RKO (cell line): ENCODE measurements at regions not wholly inside any gene's neighbourhood (a gene's known extent, or its start where the extent isn't known, plus 50 kb on each side); places are given as distances from the start of the nearest gene placed in this dataset.
"Not testable (repeated sequence)": the region's sequence is repeated elsewhere in the genome, so short reads cannot be mapped to it uniquely, and the experiment has no call there.

Source experiments
- DNase-seq: peaks from one replicate; pipeline ENCODE4 v3.0.0-alpha.2; 2016; ENCODE audit warnings: low spot score

- no peak for DNase-seq
Observed at GRCh38 chr2:193462411-193462810, 1267.7 kb upstream of the TMEFF2 start.

DNA sequence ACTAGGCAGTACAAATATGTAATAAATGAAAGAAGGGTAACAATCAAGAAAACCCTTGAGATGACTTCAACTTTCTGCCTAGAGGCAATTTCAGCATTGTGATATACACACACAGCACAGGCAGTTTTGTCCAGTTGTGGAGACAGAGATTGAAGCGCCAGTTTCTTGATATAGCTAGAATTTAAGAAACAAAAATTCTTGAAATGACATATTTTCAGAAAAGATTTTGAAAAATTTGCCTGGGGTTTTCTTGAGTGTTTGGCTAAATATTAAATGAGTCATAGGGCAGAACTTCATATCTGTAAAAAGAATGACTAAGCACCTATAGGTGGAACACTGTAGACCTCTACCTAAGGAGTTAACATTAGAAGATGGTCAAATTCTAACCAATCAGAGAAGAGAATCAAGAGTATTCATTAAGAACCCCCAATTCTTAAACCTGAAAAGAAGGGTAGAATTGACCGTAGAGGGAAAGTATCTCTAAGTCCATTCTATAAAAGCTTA, 1266.8 kb upstream of the TMEFF2 start:
- no peak for DNase-seq

- DNase-seq = no peak
Observed at GRCh38 chr2:193446967-193447366, 1252.2 kb upstream of the TMEFF2 start.

GRCh38 chr2:193442293-193442692, 1247.6 kb upstream of the TMEFF2 start:
- no peak for DNase-seq

- DNase-seq = no peak
Observed at GRCh38 chr2:193428336-193428818, 1233.6 kb upstream of the TMEFF2 start.

DNA sequence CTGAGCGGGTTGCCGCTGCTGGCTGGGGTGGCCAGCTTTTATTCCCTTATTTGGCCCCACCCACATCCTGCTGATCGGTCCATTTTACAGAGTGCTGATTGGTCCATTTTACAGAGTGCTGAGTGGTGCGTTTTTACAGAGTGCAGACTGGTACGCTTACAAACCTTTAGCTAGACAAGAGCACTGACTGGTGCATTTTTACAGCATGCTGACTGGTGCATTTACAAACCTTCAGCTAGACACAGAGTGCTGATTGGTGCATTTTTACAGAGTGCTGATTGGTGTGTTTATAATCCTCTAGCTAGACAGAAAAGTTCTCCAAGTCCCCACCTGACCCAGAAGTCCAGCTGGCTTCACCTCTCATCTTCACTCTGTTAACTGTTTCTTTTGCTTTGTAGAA, 1217.6 kb upstream of the TMEFF2 start:
- DNase-seq = not testable (repeated sequence)

- DNase-seq = no peak
Observed at GRCh38 chr2:193409951-193410350, 1215.2 kb upstream of the TMEFF2 start.

DNA sequence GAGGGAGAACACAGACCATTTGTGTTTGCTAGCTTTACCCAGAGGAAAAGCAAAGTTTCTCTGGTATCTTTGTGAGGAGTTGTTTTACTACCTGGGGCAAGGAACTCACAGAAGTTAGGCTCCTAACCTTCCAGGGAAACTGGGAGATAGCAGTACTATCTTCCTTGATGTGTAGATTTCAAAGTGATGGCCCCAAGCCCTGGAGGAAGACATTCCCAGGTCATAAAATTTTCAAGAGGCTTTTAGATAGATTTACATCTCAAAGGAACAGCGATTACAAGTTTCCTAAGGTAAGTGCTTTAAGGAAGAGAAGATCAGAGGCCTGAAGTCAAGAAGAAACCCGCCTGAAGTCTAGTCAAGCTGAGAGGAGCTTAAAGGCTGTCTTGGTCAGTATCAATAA, 1187.8 kb upstream of the TMEFF2 start:
- DNase-seq = no peak

- DNase-seq = no peak
Observed at GRCh38 chr2:193377789-193378188, 1183.1 kb upstream of the TMEFF2 start.

GRCh38 chr2:193373120-193373519, 1178.4 kb upstream of the TMEFF2 start:
- DNase-seq = no peak

GRCh38 chr2:193371200-193371599, 1176.5 kb upstream of the TMEFF2 start:
- DNase-seq = no peak

- no peak for DNase-seq
Observed at GRCh38 chr2:193368615-193369014, 1173.9 kb upstream of the TMEFF2 start.

DNA sequence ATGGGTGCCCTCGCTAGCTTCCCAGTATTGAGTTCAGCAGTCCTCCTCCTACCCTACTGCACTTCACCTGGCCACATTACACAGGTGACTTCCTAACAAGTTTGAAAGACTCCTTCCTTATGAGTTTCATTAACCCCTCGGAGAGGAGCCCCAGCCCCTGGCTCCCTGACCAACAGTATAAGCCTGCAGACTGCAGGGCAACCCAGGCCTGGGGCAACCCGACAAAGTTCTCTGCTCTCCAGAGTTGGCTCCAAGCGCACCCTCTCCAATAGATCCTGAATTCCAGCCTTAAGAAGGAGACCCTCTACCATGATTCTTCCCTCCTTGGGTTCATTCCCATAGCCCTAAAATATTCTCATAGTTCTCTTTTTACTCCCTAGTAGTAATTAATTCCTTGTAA, 1162.8 kb upstream of the TMEFF2 start:
- DNase-seq = no peak

DNA sequence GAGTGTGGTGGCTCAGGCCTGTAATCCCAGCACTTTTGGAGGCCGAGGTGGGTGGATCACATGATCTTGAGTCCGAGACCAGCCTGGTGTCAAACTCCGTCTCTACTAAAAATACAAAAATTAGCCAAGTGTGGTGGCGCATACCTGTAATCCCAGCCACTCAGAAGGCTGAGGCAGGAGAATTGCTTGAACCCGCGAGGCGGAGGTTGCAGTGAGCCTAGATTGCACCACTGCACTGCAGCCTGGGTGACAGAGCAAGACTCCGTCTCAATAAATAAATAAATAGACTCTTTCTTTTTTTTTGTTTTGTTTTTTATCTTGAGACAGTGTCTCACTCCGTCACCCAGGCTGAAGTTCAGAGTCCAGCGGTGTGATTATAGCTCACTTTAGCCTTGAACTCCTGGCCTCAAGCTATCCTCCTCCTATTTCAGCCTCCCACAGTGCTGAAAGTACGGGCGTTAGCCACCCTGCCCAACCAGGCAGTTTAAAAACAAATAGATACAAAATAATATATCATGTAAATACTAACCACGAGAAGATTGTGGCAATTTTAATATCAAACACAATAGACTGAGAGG, 1158.0 kb upstream of the TMEFF2 start:
- not testable (repeated sequence) for DNase-seq

- no peak for DNase-seq
Observed at GRCh38 chr2:193350509-193350908, 1155.8 kb upstream of the TMEFF2 start.

- DNase-seq = no peak
Observed at GRCh38 chr2:193349642-193350041, 1154.9 kb upstream of the TMEFF2 start.

DNA sequence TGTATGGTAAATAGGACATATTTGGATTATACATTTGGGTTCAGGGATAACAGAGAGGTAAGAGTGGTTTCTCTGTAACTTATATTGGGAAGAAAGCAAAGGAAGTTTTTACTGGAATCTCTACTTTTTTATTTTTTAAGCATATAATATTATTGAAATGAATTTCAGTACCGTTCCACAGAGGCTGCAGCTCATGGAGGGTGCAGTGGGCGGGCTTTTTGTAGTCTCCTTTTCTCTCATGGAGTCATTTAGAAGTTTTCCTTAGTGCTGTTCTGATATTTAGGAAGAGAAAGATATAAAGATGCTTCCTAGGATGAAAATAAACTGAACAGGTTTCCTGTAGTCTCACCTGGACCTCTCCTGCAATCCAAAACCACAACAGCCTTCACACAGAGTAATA, 1153.3 kb upstream of the TMEFF2 start:
- DNase-seq = no peak

- DNase-seq = no peak
Observed at GRCh38 chr2:193336781-193337180, 1142.0 kb upstream of the TMEFF2 start.

- DNase-seq = no peak
Observed at GRCh38 chr2:193334401-193334800, 1139.7 kb upstream of the TMEFF2 start.

GRCh38 chr2:193333539-193333938, 1138.8 kb upstream of the TMEFF2 start:
- no peak for DNase-seq

DNA sequence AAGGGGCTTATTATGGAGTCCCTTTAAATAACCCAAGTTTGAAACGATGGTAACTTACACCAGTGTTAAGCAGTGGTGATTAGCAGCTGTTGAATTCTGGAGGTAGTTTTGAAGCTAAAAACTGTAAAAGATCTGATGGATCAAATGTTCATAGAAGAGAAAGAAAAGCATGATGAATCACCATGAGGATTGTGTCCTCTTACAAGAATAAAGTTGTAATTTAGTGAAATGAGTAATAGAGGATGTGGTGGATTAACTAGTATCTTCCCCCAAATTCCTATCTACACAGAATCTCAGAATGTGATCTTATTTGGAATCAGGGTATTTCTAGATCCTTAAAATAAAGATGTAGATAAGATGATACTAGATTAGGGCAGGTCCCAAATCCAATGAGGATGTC, 1138.2 kb upstream of the TMEFF2 start:
- no peak for DNase-seq

DNA sequence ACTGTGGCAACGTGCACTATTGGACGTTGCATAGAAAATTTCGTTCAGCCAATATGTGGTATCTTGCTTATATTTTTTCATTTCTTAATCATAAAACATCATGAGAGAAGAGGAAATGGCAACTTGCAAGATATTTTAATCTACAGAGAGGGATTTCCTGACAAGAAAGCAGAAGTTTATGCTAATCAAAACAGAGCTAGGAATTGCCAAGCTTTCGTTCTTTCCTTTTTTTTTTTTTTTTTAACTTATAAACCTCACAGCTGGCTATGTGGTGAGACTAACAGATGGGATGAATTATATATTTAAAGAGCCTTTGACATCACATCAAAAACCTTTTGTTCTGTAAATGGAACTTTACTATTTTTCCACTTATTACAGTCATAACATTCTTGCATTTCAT, 1136.9 kb upstream of the TMEFF2 start:
- DNase-seq = no peak

DNA sequence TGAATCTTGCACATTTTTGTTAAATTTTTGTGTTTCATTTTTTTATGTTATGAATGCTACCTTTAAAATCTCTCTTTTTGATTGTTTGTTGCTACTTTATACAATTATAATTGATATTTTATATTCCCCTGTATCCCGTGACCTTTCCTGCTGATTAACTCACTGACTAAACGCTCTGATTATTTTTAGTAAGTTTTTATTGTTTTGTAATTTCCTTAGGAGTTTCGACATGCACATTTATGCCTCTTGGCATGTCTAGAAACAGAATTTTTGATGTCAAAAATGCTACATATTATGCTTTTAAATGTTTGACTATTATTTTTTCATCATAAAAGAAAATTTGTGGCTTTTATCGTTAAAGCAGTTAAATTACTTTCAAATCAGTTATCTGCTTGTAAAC, 1131.6 kb upstream of the TMEFF2 start:
- DNase-seq = no peak

- no peak for DNase-seq
Observed at GRCh38 chr2:193315428-193316091, 1120.8 kb upstream of the TMEFF2 start.
